SH-SY5Y (cell line): ENCODE measurements at regions not wholly inside any gene's neighbourhood (a gene's known extent, or its start where the extent isn't known, plus 50 kb on each side); places are given as distances from the start of the nearest gene placed in this dataset.

Experiments
- GATA2 ChIP-seq: IDR thresholded peaks from 2 replicates; pipeline ENCODE4 v1.6.1; 2011; ENCODE audit warnings: mild to moderate bottlenecking, low read depth, low read length
- GATA3 ChIP-seq: IDR thresholded peaks from 2 replicates; pipeline ENCODE4 v1.6.1; 2011; ENCODE audit warnings: low read depth, mild to moderate bottlenecking, low read length, moderate library complexity

DNA sequence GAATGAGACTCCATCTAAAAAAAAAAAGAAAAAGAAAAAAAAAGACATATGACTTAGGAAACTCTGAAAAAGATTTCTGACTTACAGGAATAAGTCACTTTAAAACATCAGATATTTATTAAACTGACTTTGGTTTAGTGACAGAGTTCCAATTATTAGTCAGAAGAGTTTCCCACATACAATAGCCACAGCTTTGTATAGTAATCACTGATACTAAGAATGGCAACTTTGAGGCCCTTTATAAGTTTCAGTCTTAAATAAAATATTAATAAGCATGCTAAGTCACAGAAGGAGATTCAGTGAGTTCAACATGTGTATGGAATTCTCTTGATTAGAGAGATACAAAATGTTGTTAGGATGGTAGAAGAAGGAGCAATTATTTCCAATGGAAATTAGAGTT lies 652.3 kb upstream of the AMOT start:
- no peak for TF ChIP-seq GATA3

DNA sequence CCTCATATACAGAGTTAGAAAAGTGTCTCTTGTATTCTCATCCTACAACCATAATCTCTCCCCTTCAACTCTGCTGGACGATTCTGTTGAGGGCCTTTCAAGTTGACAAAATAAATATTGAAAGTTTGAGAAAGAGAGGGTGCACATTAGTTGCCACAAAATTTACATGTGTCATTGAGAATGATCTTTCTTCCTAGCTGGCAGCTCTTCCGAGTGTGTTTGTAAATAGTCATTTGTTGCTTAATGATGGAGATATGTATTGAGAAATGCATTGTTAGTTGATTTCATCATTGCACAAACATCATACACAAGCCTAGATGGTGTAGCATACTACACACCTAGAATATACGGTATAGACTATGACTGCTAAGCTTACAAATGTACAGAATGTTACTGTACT lies 632.8 kb upstream of the AMOT start:
- TF ChIP-seq GATA2 (no peak), GATA3 (no peak)

DNA sequence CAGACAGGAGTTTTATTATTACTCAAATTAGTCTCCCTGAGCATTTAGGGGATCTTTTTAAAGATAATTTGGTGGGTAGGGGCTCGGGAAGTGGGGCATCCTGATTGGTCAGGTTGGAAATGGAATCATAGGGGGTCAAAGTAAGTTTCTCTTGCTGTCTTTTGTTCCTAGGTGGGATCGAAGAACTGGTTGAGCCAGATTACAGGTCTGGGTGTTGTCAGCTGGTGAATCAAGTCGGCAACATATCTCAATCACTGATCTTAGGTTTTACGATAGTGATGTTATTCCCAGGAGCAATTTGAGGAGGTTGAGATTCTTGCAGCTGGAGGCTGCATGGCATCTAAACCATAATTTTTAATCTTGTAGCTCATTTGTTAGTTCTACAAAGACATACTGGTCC lies 629.5 kb upstream of the AMOT start:
- TF ChIP-seq GATA3 (no peak), GATA2 (no peak)

DNA sequence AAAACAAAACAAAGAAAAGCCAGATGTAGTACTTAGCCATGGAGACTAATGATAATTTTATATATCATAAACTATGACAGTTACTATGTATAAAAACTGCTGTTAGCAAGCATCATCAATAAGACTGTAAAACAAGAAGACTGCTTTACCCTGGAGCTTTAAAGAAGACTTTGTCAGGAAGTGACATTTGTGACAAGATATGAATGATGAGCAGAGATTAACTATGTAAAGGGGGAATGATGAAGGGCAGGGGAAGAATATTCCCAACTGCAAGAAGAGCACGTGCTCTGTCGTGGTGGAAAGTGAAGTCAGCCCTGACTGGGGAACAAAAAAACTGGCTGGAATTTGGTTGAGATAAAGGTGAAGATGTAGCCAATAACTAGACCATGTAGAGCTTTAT lies 617.1 kb upstream of the AMOT start:
- TF ChIP-seq GATA3 (no peak), GATA2 (no peak)

DNA sequence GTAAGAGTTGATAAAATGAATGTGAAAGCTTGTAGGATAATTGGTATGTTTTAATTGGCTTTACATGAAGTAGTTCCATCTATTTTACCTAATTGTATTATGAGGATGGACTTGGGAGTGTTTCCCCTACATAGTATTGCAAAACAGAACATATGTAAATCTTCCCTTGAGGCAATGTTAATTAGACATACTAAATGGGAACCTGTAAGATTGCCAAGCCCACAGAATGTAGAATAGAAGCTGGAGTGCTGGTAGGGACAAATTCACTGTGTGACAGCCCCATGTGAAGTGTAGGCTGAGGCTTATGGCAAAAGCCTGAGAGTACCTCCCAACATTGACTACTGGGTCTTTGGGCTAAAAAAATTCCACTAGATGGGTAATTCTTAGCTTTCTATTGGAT lies 615.0 kb upstream of the AMOT start:
- TF ChIP-seq GATA2 (no peak), GATA3 (no peak)

DNA sequence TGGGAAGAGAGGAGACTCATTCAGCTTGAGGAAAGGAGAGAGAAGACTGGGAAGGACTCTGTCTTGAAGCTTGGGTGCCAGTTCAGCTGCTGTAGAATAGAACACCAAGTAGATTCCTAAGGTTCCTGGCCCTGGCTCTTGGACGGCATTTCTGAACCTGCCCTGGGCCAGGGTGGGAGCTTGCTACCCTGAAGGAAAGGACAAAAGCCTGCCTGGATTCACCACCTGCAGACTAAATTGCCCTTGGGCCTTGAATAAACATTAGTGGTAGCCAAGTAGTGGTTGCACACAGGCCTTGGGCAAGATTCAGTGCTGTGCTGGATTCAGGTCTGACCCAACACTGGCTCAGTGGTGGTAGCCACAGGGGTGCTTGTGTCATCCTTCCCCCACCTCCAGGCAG lies 588.4 kb upstream of the AMOT start:
- TF ChIP-seq GATA2: no peak
- TF ChIP-seq GATA3: no peak

DNA sequence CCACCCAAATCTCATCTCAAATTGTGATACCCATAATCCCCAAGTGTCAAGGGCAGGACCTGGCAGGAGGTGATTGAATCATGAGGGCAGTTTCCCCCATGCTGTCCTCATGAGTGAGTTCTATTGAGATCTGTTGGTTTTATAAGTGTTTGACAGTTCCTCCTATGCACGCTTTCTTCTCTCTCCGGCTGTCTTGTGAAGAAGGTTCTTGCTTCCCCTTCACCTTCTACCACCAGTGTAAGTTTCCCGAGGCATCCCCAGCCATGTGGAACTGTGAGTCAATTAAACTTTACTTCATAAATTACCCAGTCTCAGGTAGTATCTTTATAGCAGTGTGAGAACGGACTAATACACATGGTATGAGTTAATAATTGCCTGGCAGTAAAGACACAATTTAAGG lies 581.7 kb upstream of the AMOT start:
- TF ChIP-seq GATA2 (no peak), GATA3 (no peak)

DNA sequence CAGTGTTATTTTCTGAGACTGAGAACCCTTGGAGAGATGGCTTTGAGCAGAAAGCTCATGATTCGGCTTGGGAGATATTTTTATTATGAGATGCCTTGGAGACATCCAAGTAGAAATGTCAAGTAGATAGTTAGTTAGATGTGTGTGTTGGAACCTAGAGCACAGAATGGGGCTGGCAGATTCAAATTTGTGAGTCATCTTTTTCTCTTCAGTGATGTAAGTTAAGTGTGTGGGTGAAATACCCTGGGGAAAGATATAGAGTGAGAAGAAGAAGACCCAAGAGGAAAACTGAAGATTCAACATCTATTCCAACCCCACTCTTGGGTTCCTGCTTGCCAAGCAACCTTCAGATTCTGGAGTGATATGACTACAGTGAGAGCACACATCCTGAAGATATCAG lies 580.8 kb upstream of the AMOT start:
- TF ChIP-seq GATA2 (no peak), GATA3 (no peak)

DNA sequence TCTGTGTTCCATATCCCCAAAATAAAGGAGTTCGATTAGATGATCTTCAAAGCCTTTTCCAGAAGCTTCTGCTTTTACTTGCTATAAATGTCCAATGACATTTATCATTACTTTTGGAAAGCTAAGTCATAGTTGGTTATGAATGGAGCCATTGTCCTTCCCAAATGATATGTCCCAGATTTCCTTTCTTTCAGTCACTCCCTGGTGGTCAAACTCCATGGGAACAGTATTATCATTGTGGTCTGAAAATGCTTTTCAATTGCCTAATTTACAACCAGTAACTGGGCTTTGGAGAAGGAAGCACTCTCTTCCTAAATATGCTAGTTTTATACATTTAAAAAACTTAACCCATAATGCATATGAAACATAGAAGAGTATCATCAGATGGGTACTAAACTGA lies 571.5 kb upstream of the AMOT start:
- TF ChIP-seq GATA2 (no peak), GATA3 (no peak)

DNA sequence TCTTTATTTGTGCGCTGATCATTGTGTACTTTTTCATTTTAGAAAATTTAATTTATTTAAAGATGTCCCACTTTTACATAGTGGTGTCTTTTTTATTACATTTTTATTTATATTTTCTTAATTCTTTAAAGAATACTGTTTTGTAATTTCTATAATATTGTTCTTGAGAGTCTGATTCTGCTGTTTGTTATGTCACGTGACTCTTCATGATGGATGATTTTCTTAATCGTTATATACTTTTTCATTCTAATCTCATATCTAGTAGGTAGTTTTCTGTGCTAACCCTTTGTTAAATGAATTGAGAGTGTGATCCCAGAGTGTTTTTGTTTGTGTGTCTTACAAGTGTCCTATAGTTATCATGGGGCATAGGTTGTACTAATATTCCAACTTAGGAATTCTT lies 568.2 kb upstream of the AMOT start:
- TF ChIP-seq GATA3: no peak
- no peak for TF ChIP-seq GATA2

DNA sequence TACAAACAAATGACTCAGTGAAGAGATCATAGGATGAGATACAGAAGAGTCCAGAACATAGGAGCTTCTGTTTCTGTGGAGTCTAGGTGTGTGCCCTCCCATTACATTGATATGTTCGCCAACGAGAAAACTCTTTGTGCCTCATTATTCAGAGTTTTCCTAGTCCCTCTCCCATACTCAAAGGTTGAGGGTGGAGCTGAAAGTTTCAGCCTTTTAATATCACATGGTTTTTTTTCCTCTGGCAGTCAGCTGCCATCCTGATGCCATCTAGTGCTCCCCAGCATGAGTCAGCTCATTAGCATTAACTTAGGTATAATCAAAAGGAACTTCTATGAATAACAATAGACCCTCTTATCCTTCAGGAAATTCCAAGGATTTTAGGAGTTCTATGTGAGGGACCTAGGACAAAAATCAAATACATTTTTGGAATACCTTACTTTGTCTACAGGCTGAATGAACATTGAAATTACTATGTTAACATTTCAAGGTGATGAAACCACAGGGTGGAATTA lies 559.6 kb upstream of the AMOT start:
- no peak for TF ChIP-seq GATA3
- no peak for TF ChIP-seq GATA2

DNA sequence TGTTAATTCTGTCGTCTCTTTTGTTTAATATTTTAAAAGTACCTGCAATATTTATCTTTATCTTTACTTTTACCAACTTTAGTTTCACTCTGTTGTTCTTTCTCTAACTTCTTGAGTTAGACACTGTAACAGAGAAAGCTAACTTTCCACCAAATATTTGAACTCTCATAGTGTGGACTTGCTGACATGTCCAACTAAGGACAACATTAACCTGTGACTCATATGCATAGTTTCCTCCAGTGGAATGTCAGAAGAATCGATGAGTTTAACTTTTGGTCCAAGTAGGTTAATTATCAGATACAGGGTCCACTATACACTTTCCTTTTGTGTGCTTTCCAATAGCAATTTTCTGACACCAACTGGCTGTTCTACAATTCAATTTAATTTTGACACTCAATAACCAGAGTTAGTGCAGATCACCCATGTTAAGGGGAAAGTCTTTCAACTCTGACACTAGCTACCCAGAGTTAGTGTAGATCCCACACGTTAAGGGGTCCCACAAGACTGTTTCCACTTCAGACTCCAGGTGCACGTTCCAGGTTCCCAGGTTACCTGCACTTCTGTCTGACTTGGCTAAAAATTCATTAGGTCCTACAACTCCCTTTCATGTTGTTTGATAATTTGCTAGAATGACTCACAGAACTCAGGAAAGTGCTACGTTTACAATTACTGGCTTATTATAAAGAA lies 559.0 kb upstream of the AMOT start:
- TF ChIP-seq GATA2 (no peak), GATA3 (no peak)

DNA sequence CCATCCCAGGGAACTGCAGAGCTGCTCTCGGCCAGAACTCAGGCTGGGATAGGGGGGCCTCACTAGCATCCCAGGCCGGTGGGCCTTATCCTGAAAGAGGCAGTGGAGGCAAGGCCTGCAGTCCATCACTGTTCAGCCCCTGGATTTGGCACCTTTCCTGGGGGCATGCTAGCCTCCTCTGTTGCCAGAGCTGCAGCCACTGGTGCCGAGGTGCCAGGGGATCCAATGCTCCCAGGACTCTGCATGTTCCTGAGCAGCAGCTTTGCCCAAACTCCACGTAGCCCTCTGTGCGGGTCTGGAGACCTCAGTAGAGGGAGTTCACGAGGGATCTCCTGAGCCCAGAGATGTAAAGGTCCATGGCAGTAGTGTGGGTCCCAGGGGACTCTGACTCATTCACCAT lies 551.7 kb upstream of the AMOT start:
- TF ChIP-seq GATA3 (no peak), GATA2 (no peak)

DNA sequence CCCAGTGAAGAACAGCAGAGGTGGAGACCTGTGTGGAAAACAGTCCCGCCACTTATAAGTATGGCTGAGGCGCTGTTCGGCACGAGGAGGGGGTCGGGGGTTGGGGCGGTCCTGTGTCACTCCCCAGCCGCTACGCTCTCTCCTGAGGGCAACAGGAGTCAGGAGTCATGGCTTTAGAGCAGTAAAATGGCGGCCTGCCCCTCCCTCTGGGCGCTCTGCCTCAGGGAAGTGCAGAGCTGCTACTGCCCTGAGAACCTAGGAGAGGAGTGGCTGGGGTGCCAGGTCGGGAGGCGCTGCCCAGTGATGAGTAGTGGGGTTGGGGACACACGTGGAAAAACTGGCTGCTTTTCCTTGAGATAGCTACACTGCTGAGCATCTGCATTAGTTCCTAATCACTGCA lies 551.2 kb upstream of the AMOT start:
- TF ChIP-seq GATA2 (no peak), GATA3 (no peak)

DNA sequence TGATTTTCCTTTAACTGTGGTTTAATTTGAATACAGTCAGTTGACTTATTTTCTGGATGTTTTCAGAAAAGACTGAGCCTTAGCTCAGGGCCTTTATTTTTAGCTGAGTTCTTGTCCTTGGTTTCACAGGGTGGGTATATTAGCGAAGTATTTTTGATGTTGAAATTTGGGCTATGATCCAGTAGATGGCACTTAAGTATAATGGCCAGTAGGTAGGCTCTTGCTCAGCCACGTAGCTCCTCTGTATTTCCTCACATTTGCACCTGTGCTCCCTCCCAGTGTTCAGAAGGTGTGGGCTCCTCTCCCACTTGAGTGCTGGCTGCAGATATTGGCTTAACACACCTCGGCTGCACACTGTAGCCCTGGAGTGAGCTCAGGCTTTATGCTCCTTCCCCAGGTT lies 549.9 kb upstream of the AMOT start:
- TF ChIP-seq GATA3 (no peak), GATA2 (no peak)

DNA sequence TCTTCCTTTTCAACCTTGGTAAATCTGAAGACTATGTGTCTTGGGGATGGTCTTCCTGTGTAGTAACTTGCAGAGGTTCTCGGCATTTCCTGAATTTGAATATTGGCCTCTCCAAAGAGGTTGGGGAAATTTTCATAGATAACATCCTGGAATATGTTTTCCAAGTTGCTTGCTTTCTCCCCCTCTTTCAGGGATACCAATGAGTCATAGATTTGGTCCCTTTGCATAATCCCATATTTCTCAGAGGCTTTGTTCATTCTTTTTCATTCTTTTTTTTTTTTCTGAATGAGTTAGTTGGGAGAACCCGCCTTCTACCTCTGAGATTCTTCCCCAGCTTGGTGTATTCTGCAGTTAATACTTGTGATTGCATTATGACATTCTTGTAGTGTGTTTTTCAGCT lies 549.2 kb upstream of the AMOT start:
- TF ChIP-seq GATA3: no peak
- no peak for TF ChIP-seq GATA2
